Activated naive CD8-positive, alpha-beta T cell treated with anti-CD3 and anti-CD28 coated beads for 36 hours (primary cell): ENCODE measurements at regions not wholly inside any gene's neighbourhood (a gene's known extent, or its start where the extent isn't known, plus 50 kb on each side); places are given as distances from the start of the nearest gene placed in this dataset.
"Not testable (repeated sequence)": the region's sequence is repeated elsewhere in the genome, so short reads cannot be mapped to it uniquely, and the experiment has no call there.

ENCODE experiments used
- DNase-seq: peaks from one replicate; pipeline ENCODE4 v3.0.0; 2021
- H3K27ac Mint-ChIP-seq: one replicate; pipeline ENCODE4 v1.8.0; 2022; ENCODE audit warnings: mild to moderate bottlenecking, moderate library complexity, mixed read lengths
- H3K27me3 Mint-ChIP-seq: one replicate; pipeline ENCODE4 v1.8.0; 2022; ENCODE audit warnings: mild to moderate bottlenecking, mixed read lengths
- H3K36me3 Mint-ChIP-seq: one replicate; pipeline ENCODE4 v1.8.0; 2021; ENCODE audit warnings: mild to moderate bottlenecking, mixed read lengths
- H3K4me1 Mint-ChIP-seq: one replicate; pipeline ENCODE4 v1.8.0; 2021; ENCODE audit warnings: mixed read lengths
- H3K4me3 Mint-ChIP-seq: one replicate; pipeline ENCODE4 v1.8.0; 2022; ENCODE audit warnings: mild to moderate bottlenecking, moderate library complexity, mixed read lengths
- H3K9me3 Mint-ChIP-seq: one replicate; pipeline ENCODE4 v1.8.0; 2022; ENCODE audit warnings: mixed read lengths

DNA sequence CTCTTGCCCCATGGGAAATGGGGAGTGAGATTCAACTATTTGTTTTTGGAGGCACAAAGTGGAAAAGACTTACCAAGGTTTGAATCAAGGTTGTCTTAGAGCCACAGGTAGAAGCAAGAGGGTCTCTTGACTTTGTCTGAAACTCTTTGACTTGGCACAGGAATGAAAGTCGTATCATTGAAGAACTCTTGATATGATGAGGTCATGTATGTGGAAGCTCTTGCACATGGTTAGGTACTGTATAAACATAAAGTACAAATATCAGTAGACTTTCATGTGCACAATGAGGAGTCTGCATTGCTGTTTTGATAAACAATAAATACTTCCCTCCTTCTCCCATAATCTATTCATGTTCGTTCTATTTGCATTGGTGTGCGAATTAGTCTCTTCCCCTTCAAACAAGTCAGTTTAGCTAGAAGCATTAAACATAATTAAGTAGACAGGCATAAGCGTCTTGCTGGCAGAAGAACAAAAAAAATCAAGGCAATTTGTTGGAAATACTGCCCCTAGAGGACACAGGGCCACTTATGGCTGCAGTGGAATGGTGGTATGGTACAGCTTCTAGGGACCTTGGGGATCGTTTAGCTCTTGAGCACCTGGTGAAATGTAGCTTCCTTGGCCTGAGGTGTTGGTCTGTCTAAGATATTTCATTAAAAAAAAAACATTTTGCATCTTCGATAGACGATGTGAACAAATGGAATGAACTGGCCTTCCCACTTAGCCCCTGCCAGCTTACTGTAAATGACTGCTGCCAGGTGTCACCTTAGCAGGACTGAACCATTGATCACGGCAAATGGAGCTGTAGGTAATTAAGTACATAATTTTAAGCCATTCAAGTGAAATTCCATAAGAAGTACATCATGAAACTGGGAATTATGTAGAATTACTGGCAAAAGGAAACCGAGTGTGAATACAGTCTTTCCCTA lies 218.0 kb upstream of the GALNT2 start:
- Mint-ChIP-seq H3K4me3 (no peak overlapping the region), H3K9me3 (no peaks in the 10 kb centered on the region), H3K27ac (no peak overlapping the region), H3K4me1 (no peaks in the 10 kb centered on the region), H3K36me3 (no peaks in the 10 kb centered on the region), H3K27me3 (peaks cover 8% of the 10 kb centered on the region)
- no peak for DNase-seq

DNA sequence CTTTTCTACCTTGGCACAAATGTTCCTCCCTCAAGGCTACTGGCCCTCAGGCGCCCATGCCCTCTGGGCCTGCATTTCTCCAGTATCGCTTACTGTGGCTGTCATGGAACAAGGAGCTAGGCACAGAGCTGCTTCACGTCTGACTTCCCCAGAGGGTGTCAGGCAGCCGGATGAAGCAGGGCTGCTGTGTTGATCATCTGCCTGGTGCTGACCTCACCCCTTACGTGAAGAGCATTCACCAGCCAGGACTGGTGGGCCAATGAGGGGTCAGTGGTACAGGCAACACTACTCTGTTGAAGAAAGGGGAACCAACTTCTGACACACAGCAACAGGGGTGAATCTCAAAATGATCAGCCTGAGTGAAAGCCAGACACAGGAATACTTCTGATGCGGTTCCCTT lies 215.5 kb upstream of the GALNT2 start:
- Mint-ChIP-seq H3K36me3 (no peaks in the 10 kb centered on the region), H3K27ac (no peak overlapping the region), H3K4me1 (peaks cover 9% of the 10 kb centered on the region), H3K4me3 (no peak overlapping the region), H3K9me3 (no peaks in the 10 kb centered on the region), H3K27me3 (peaks cover 4% of the 10 kb centered on the region)
- DNase-seq = no peak

DNA sequence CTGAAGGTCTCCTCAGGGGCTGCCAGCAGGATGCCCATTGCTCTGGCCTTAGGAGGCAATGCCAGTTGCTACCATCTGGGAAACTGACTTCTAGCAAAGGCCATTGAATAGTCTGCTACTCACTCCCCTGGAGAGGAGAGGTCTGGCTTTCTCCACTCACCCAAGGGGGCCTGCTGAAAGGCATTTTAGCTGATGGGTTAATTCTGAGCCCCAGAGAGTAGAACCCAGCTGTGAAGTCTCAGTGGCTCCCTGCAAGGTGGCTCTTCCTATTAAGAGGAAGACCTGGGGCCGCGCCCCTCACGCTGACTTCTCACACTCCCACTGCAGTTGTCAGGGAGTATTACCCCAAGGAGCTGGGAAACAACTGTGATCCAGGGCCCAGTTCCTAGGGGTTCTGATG lies 213.3 kb upstream of the GALNT2 start:
- Mint-ChIP-seq H3K9me3 (no peaks in the 10 kb centered on the region), H3K27ac (no peak overlapping the region), H3K36me3 (no peaks in the 10 kb centered on the region), H3K27me3 (no peaks in the 10 kb centered on the region), H3K4me3 (no peak overlapping the region), H3K4me1 (peaks cover 11% of the 10 kb centered on the region)
- DNase-seq = no peak

DNA sequence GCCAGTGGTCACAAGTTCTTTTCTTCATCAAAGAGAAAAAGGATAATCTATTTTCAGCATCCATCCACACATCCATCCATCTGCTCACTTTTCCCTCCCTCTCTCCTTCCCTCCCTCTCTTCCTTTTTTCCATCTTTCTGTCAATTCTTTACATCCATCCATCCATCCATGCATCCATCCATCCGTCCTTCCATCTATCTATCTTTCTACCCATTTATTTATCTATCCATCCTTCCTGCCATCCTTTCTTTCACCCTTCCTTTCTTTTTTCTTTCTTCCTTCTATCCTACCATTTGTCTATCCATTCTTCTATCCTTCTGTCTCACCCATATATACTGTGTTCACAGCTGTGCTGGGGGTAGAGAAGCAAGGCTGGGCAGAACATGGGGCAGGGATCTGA lies 212.4 kb upstream of the GALNT2 start:
- Mint-ChIP-seq H3K36me3 (no peaks in the 10 kb centered on the region), H3K27ac (no peak overlapping the region), H3K27me3 (no peaks in the 10 kb centered on the region), H3K9me3 (no peaks in the 10 kb centered on the region), H3K4me3 (no peak overlapping the region), H3K4me1 (peaks cover 11% of the 10 kb centered on the region)
- no peak for DNase-seq

DNA sequence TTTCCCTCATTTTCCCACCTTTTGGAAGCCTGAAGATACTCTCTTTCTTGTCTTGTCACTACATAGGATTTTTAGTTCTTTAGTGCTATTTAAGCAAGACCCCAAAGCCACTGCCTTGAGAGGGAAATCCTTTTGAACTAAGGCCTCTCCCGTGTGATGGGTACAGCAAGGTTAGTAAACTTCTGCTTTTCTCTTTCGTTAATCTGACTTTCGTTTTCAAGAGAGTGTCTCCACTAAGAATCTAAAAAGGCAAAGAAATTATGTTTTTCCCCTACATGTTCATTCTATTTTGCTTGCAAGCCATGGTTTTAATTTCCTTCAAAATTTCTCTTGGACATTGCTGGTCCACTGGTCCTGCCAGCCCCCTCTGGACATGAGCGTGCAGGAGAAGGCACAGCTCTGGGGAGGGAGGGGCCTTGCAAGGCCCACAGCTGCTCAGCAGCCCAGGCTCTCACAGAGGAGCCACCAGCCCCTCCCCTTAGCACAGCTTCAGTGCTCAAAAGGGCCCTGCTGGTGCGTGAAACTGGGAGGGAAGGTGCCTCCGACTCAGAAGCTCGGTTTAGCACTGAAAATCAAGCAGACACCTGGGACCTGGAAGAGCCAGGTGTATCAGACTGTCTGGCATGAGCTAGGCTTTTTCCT lies 210.9 kb upstream of the GALNT2 start:
- H3K27me3 Mint-ChIP-seq = no peaks in the 10 kb centered on the region
- H3K4me3 Mint-ChIP-seq = peak overlapping the region; percentile 70
- no peaks in the 10 kb centered on the region for H3K36me3 Mint-ChIP-seq
- H3K9me3 Mint-ChIP-seq = no peaks in the 10 kb centered on the region
- peak; percentile 25 for DNase-seq
- peak overlapping the region; percentile 61 for H3K27ac Mint-ChIP-seq
- peaks cover 11% of the 10 kb centered on the region for H3K4me1 Mint-ChIP-seq

DNA sequence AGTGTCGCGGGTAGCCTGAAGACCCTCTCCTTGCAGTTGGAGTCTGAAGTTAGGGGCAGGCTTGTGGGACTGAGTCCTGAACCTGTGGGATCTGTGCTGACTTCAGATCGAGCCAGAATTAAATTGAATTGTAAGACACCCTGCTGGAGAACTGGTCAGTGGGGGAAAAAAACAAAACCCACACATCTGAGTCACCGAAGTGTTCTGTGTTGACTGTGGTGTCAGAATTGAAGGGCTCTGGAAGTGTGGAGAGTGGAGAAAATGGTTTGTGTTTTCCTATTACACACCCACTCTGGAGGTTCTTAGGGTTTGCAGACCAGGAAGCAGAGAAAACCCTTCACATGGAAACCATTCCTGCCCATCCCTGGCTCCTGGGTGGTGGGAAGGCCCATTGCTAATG lies 209.5 kb upstream of the GALNT2 start:
- Mint-ChIP-seq H3K27ac (no peak overlapping the region), H3K4me3 (no peak overlapping the region), H3K27me3 (no peaks in the 10 kb centered on the region), H3K4me1 (peaks cover 11% of the 10 kb centered on the region), H3K36me3 (no peaks in the 10 kb centered on the region), H3K9me3 (no peaks in the 10 kb centered on the region)
- no peak for DNase-seq

DNA sequence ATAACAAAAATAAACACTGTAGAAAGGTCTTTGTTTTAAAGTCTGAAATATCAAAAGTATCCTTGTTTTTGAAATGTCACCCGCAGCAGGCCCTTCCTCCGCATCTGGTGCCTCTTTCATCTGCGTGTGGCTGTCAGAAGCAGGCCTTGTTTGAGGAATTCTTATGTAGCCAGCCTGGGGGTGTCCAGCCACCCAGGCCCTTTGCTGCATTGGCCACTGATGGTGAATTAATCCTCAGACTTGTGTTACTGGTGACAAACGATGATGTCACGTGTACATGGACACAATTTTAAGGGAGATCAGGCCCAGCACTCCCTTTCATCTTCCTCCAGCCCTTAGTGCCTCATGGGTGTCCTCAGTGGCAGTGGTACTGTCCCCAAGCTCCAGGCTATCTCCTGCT lies 208.0 kb upstream of the GALNT2 start:
- Mint-ChIP-seq H3K4me3 (no peak overlapping the region), H3K27ac (no peak overlapping the region), H3K27me3 (no peaks in the 10 kb centered on the region), H3K4me1 (peaks cover 11% of the 10 kb centered on the region), H3K9me3 (no peaks in the 10 kb centered on the region), H3K36me3 (no peaks in the 10 kb centered on the region)
- DNase-seq = no peak

DNA sequence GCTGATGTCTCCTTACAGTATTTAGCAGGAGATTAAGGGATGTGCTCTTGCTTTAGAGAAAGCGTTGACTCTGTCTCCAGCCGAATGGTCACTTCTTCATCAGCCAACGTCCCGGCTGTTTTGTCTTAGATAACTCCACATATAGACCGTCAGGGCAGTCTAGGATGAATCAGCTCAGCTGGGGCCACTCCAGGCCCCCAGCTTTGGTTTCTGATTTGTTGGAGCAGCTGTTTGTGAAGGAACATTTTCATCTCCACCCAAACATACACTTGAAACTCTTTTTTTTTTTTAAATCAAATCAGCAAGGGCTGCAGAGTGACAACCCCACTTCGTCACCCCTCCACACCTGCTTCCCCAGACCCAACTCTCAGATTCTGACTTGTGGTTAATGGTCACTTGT lies 206.1 kb upstream of the GALNT2 start:
- no peak overlapping the region for H3K4me3 Mint-ChIP-seq
- no peaks in the 10 kb centered on the region for H3K27me3 Mint-ChIP-seq
- H3K36me3 Mint-ChIP-seq = no peaks in the 10 kb centered on the region

DNA sequence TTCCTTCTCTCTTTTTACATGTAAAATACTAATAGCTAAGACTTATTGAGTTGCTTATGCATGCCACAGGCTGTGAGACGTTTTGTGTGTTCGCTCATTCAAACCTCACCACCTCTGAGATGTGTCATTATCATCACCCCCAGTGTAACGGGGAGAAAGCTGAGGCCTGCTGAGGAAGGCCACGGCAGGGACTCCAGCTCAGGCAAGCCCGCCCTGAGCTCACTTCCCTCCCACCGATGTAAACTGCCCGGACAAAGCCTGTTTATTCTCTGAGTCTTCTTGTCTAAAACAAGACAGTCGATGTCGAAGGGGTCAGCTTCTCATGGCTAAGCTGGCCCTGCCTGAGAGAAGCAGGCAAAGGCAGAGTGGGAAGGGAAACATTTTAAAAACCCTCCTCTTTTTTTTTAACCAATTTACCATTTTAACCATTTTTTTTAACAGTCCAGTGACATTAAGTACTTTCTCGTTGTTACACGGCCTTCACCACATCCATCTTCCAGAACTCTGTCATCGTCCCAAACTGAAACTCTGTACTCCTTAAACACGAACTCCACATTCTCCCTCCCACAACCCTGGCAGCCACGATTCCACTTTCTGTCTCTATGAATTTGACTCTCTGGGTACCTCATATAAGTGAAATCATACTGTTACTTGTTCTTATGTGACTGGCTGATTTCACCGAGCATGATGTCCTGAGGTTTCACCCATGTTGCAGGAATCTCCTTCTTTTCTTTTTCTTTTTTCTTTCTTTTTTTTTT lies 204.8 kb upstream of the GALNT2 start:
- Mint-ChIP-seq H3K9me3 (no peaks in the 10 kb centered on the region), H3K27ac (no peak overlapping the region), H3K27me3 (no peaks in the 10 kb centered on the region), H3K4me1 (peaks cover 7% of the 10 kb centered on the region), H3K4me3 (no peak overlapping the region), H3K36me3 (no peaks in the 10 kb centered on the region)
- no peak for DNase-seq

More for the DNA sequence above, 206.1 kb upstream of the GALNT2 start:
- Mint-ChIP-seq H3K4me1 (peaks cover 6% of the 10 kb centered on the region), H3K27ac (no peak overlapping the region), H3K9me3 (no peaks in the 10 kb centered on the region)
- DNase-seq = no peak

DNA sequence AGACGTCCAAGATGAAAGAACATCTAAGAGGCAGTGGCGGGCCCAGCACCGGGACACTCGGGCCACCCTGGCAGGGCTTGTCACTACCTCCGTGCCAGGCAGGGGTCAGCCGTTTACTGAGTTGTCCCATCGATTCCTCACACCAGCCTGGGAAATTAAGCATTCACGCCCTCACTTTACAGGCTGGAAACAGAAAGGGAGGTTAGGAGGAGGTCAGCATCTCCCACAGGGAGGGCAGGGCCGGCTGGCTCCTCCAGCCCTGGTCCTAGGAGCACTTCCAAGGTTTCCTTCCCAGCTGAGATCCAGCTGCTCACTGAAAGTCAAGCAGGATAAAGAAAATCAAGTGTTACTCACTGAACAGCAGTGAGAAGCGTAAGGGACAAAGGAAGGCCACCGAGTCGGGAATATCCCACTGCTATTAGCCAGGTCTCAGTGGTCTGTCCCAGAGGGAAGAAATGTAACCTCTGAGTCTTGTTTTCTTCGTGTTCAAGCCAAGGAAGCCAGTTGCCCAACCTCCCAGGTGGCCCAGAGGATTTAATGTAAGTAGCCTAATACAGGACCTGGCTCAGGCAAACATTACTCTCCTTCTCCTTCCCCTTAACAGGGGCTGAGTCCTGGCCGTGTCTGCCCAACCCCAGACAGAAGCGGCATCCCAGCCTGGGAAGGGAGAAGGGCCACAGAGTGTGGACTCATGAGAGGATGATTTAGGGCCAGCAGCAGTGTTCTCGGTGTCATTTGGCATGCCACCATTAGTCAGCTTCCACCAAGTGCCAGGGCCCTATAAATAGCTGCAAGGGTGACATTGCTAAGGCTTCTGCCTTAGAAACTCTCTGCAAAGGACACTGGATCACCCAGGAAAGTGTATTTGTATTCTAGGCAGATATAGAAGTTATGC lies 203.1 kb upstream of the GALNT2 start:
- Mint-ChIP-seq H3K27me3 (no peaks in the 10 kb centered on the region), H3K4me3 (no peak overlapping the region), H3K9me3 (no peaks in the 10 kb centered on the region), H3K4me1 (peaks cover 5% of the 10 kb centered on the region), H3K27ac (no peak overlapping the region), H3K36me3 (no peaks in the 10 kb centered on the region)
- no peak for DNase-seq

DNA sequence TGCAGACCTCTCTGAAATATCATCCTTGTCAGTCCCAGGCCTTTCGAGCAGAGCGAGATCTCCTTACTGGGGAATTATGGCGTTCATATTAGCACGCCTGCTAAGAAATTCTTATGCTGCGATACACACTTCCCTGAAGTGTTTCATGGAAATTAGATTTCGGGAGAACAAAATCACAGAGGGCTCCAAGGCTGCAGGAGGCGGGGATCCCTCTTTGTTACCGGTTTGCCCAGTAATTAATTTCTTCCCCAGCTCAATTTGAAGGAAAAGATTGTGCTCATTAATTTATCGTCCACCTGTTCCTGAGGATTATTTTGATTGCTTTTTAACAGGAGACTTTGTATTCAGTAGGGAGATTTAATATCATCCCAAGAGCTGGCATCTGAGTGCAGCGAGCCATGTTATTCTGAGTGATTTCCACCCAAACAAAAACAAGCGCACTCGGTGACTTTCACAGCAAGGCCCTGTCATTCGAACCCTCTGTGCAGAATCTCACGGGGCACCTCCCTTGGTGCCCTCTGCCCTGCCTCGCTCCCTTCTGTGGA lies 202.3 kb upstream of the GALNT2 start:
- Mint-ChIP-seq H3K4me1 (peaks cover 5% of the 10 kb centered on the region), H3K27me3 (no peaks in the 10 kb centered on the region), H3K36me3 (no peaks in the 10 kb centered on the region), H3K27ac (no peak overlapping the region), H3K4me3 (no peak overlapping the region), H3K9me3 (no peaks in the 10 kb centered on the region)
- no peak for DNase-seq

DNA sequence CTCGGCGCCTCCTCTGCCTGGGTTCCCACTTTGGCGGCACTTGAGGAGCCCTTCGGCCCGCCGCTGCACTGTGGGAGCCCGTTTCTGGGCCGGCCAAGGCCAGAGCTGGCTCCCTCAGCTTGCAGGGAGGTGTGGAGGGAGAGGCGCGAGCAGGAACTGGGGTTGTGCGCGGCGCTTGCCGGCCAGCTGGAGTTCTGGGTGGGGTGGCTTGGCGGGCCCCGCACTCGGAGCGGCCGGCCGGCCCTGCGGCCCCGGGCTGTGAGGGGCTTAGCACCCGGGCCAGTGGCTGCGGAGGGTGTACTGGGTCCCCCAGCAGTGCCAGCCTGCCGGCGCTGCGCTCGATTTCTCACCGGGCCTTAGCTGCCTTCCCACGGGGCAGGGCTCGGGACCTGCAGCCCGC lies 201.7 kb upstream of the GALNT2 start:
- H3K36me3 Mint-ChIP-seq, DNase-seq, H3K4me3 Mint-ChIP-seq, H3K9me3 Mint-ChIP-seq, H3K4me1 Mint-ChIP-seq, H3K27ac Mint-ChIP-seq, H3K27me3 Mint-ChIP-seq: not testable (repeated sequence)

DNA sequence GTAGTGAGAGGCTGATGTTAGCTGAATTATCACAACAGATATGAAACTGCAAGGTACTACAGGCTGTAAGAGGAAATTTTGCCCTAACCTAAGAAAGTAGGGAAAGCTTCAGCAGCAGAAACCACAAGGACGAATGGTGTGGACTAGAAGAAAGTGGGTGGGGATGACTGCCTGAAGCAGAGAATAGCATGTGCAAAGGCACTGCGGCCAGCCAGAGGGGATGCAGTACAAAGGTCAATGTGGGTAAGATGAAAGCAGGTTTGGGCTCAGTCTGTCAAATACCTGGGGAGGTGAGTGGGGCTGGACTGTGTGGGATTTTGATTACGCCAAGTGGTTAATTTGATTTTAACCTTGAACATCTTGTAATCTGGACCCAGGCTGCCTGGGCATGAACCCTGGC lies 199.3 kb upstream of the GALNT2 start:
- no peak overlapping the region for H3K27ac Mint-ChIP-seq
- DNase-seq = no peak
- no peaks in the 10 kb centered on the region for H3K9me3 Mint-ChIP-seq
- no peaks in the 10 kb centered on the region for H3K36me3 Mint-ChIP-seq
- no peak overlapping the region for H3K4me3 Mint-ChIP-seq
- no peaks in the 10 kb centered on the region for H3K27me3 Mint-ChIP-seq
- peaks cover 5% of the 10 kb centered on the region for H3K4me1 Mint-ChIP-seq

DNA sequence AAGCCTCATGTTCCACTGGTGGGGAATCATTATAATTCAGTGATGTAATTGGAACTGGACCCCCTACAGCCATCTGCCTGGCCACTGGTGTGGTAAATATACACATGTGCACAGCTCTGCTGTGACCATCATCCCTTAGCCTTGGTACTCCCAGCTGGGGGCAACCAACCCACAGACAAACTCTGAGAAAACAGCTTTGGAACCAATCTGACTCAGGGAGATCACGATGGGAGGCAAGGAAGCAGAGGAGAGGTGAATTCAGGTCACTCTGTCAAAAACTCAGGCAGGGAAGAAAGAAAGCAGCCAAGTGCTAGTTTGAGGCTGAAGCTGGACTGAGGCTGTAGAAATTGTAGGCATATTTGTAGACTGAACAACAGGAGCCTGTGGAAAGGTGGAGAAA lies 197.8 kb upstream of the GALNT2 start:
- Mint-ChIP-seq H3K27ac (no peak overlapping the region), H3K27me3 (no peaks in the 10 kb centered on the region), H3K4me1 (peaks cover 5% of the 10 kb centered on the region), H3K9me3 (no peaks in the 10 kb centered on the region), H3K4me3 (no peak overlapping the region), H3K36me3 (no peaks in the 10 kb centered on the region)
- no peak for DNase-seq
